ENCODE measurements at regions not wholly inside any gene's neighbourhood (a gene's known extent, or its start where the extent isn't known, plus 50 kb on each side); places are given as distances from the start of the nearest gene placed in this dataset.

GRCh38 chr18:70840649-70841048, 551.8 kb downstream of the SOCS6 start:
- TF ChIP-seq E2F4 (CRISPR knock-in tag; IDR thresholded peaks at IDR 0.05; ENCODE audit: borderline replicate concordance, low read depth) (no peak), NR2C2 (CRISPR knock-in tag; IDR thresholded peaks at IDR 0.05) (no peak), SMAD4 (CRISPR knock-in tag; IDR thresholded peaks at IDR 0.05) (no peak), MYBL2 (CRISPR knock-in tag; IDR thresholded peaks at IDR 0.05) (no peak), ZNF425 (CRISPR knock-in tag; conservative IDR thresholded peaks at IDR 0.05) (no peak), AFF4 (CRISPR knock-in tag; IDR thresholded peaks at IDR 0.05; ENCODE audit: borderline replicate concordance) (no peak), SMAD3 (CRISPR knock-in tag; IDR thresholded peaks at IDR 0.05; ENCODE audit: borderline replicate concordance) (no peak), STAT6 (CRISPR knock-in tag; conservative IDR thresholded peaks at IDR 0.05; ENCODE audit: low read depth) (no peak), RORB (CRISPR knock-in tag; IDR thresholded peaks at IDR 0.05) (no peak), FOXP1 (CRISPR knock-in tag; IDR thresholded peaks at IDR 0.05; ENCODE audit: borderline replicate concordance) (no peak), ERG (CRISPR knock-in tag; IDR thresholded peaks at IDR 0.05) (no peak)
- Mint-ChIP-seq H3K36me3 (peaks cover 64% of the 10 kb centered on the region), H3K4me3 (no peak overlapping the region), H3K27me3 (ENCODE audit: low read depth) (peaks cover 4% of the 10 kb centered on the region), H3K4me1 (no peaks in the 10 kb centered on the region), H3K27ac (no peak overlapping the region), H3K9me3 (peaks cover 72% of the 10 kb centered on the region)
- ATAC-seq, result no peak
- ChIA-PET CTCF (no interaction called here), POLR2A (no interaction called here)
- DNase-seq (ENCODE audit: low spot score), result no peak

- Mint-ChIP-seq H3K4me1 (no peaks in the 10 kb centered on the region), H3K27me3 (ENCODE audit: low read depth) (peaks cover 10% of the 10 kb centered on the region), H3K36me3 (peaks cover 70% of the 10 kb centered on the region), H3K27ac (no peak overlapping the region), H3K9me3 (peaks cover 81% of the 10 kb centered on the region), H3K4me3 (no peak overlapping the region)
- ATAC-seq (no peak), DNase-seq (ENCODE audit: low spot score) (no peak)
- ChIA-PET POLR2A (no interaction called here), CTCF (no interaction called here)
- TF ChIP-seq MAX (CRISPR knock-in tag; IDR thresholded peaks at IDR 0.05) (no peak), ZNF281 (CRISPR knock-in tag; IDR thresholded peaks at IDR 0.05) (no peak), AFF4 (CRISPR knock-in tag; IDR thresholded peaks at IDR 0.05; ENCODE audit: borderline replicate concordance) (no peak)
These were observed 538.8 kb downstream of the SOCS6 start for GRCh38 chr18:70827632-70828031.
